Muscle of back (tissue), 3 donors: ENCODE measurements at regions not wholly inside any gene's neighbourhood (a gene's known extent, or its start where the extent isn't known, plus 50 kb on each side); places are given as distances from the start of the nearest gene placed in this dataset.
"Not testable (repeated sequence)": the region's sequence is repeated elsewhere in the genome, so short reads cannot be mapped to it uniquely, and the experiment has no call there.

ENCODE experiments used
- DNase-seq, 3 donors: peaks; one replicate each; pipeline versions ENCODE4 v3.0.0 to v3.0.0-alpha.2; 2013

- DNase-seq, result no peak
These were observed 397.2 kb downstream of the SLITRK1 start for GRCh38 chr13:83485101-83485500.

- no peak for DNase-seq
These were observed 411.3 kb downstream of the SLITRK1 start for GRCh38 chr13:83471011-83471410.

GRCh38 chr13:83470133-83470797 lies 412.0 kb downstream of the SLITRK1 start:
- no peak for DNase-seq

GRCh38 chr13:83453723-83454122 lies 428.6 kb downstream of the SLITRK1 start:
- DNase-seq, result no peak

- no peak for DNase-seq
These were observed 429.0 kb downstream of the SLITRK1 start for GRCh38 chr13:83453300-83453699.

- no peak for DNase-seq
These were observed 429.9 kb downstream of the SLITRK1 start for GRCh38 chr13:83452292-83452950.

GRCh38 chr13:83450591-83450990 lies 431.7 kb downstream of the SLITRK1 start:
- no peak for DNase-seq

GRCh38 chr13:83449668-83450395 lies 432.4 kb downstream of the SLITRK1 start:
- peak in 1 of 3 donors; percentile 51 for DNase-seq

GRCh38 chr13:83440465-83440864 lies 441.8 kb downstream of the SLITRK1 start:
- no peak for DNase-seq

GRCh38 chr13:83439464-83439863 lies 442.8 kb downstream of the SLITRK1 start:
- DNase-seq, result not testable (repeated sequence)

- DNase-seq, result peak; percentile 62 to 88 (median 66)
These were observed 458.4 kb downstream of the SLITRK1 start for GRCh38 chr13:83423861-83424260.

GRCh38 chr13:83423381-83423780 lies 458.9 kb downstream of the SLITRK1 start:
- DNase-seq, result peak; percentile 27 to 87 (median 54)

GRCh38 chr13:83414393-83414792 lies 467.9 kb downstream of the SLITRK1 start:
- no peak for DNase-seq

GRCh38 chr13:83386609-83387008 lies 495.7 kb downstream of the SLITRK1 start:
- DNase-seq, result no peak

- no peak for DNase-seq
These were observed 503.4 kb downstream of the SLITRK1 start for GRCh38 chr13:83378908-83379307.

- peak; percentile 39 to 82 (median 66) for DNase-seq
These were observed 504.8 kb downstream of the SLITRK1 start for GRCh38 chr13:83377491-83377890.

- DNase-seq, result no peak
These were observed 509.5 kb downstream of the SLITRK1 start for GRCh38 chr13:83372786-83373185.

- no peak for DNase-seq
These were observed 516.6 kb downstream of the SLITRK1 start for GRCh38 chr13:83365723-83366122.

GRCh38 chr13:83355041-83355440 lies 527.2 kb downstream of the SLITRK1 start:
- no peak for DNase-seq

GRCh38 chr13:83352391-83352790 lies 529.9 kb downstream of the SLITRK1 start:
- DNase-seq, result no peak

- peak in 1 of 3 donors; percentile 2 for DNase-seq
These were observed 531.7 kb downstream of the SLITRK1 start for GRCh38 chr13:83350569-83350968.

GRCh38 chr13:83344518-83344917 lies 537.8 kb downstream of the SLITRK1 start:
- DNase-seq, result no peak

- no peak for DNase-seq
These were observed 542.1 kb downstream of the SLITRK1 start for GRCh38 chr13:83340170-83340569.
